PC-9 (cell line): ENCODE measurements at regions not wholly inside any gene's neighbourhood (a gene's known extent, or its start where the extent isn't known, plus 50 kb on each side); places are given as distances from the start of the nearest gene placed in this dataset.

Experiments used
- CTCF ChIP-seq: fragments of 200-600 bp; sonication (generic); conservative IDR thresholded peaks from 2 replicates; pipeline ENCODE4 v1.6.1; 2017; ENCODE audit warnings: mixed run types, antibody characterized with exemption, mild to moderate bottlenecking, moderate library complexity
- EZH2 ChIP-seq: fragments of 200-600 bp; sonication (generic); IDR thresholded peaks from 2 replicates; pipeline ENCODE4 v1.8.0; 2017; ENCODE audit warnings: antibody characterized with exemption, low read depth

GRCh38 chr16:6827267-6827666, 505.4 kb upstream of the RBFOX1 start:
- no peak for TF ChIP-seq EZH2
- TF ChIP-seq CTCF: no peak
